T1000 (cell line): ENCODE measurements at regions not wholly inside any gene's neighbourhood (a gene's known extent, or its start where the extent isn't known, plus 50 kb on each side); places are given as distances from the start of the nearest gene placed in this dataset.
"Not testable (repeated sequence)": the region's sequence is repeated elsewhere in the genome, so short reads cannot be mapped to it uniquely, and the experiment has no call there.

Source experiments
- DNase-seq: peaks from one replicate; lab custom pipeline; 2025; ENCODE audit warnings: mixed read lengths; lab: John Stamatoyannopoulos, UW

- no peak for DNase-seq
Observed at GRCh38 chr3:118675305-118675704, 359.3 kb downstream of the IGSF11 start.

GRCh38 chr3:118678663-118679062, 356.0 kb downstream of the IGSF11 start:
- DNase-seq = not testable (repeated sequence)

- DNase-seq = no peak
Observed at GRCh38 chr3:118682921-118683320, 351.7 kb downstream of the IGSF11 start.

GRCh38 chr3:118683636-118684035, 351.0 kb downstream of the IGSF11 start:
- DNase-seq = no peak

GRCh38 chr3:118688396-118688884, 346.2 kb downstream of the IGSF11 start:
- DNase-seq = no peak

GRCh38 chr3:118692416-118692815, 342.2 kb downstream of the IGSF11 start:
- DNase-seq = no peak

GRCh38 chr3:118705487-118706219, 329.0 kb downstream of the IGSF11 start:
- DNase-seq = no peak

GRCh38 chr3:118707991-118708390, 326.7 kb downstream of the IGSF11 start:
- DNase-seq = no peak

GRCh38 chr3:118710532-118710931, 324.1 kb downstream of the IGSF11 start:
- no peak for DNase-seq

- DNase-seq = no peak
Observed at GRCh38 chr3:118713502-118714207, 321.0 kb downstream of the IGSF11 start.

- DNase-seq = no peak
Observed at GRCh38 chr3:118714800-118715199, 319.8 kb downstream of the IGSF11 start.

GRCh38 chr3:118729546-118729945, 305.1 kb downstream of the IGSF11 start:
- no peak for DNase-seq

- DNase-seq = no peak
Observed at GRCh38 chr3:118734664-118735063, 300.0 kb downstream of the IGSF11 start.

- DNase-seq = no peak
Observed at GRCh38 chr3:118736107-118736506, 298.5 kb downstream of the IGSF11 start.

GRCh38 chr3:118740722-118741290, 293.8 kb downstream of the IGSF11 start:
- no peak for DNase-seq

GRCh38 chr3:118742760-118743159, 291.9 kb downstream of the IGSF11 start:
- DNase-seq = no peak

GRCh38 chr3:118744186-118744585, 290.5 kb downstream of the IGSF11 start:
- DNase-seq = no peak

GRCh38 chr3:118754406-118755252, 280.0 kb downstream of the IGSF11 start:
- no peak for DNase-seq

GRCh38 chr3:118755253-118755801, 279.3 kb downstream of the IGSF11 start:
- DNase-seq = no peak

- DNase-seq = no peak
Observed at GRCh38 chr3:118760585-118761290, 273.9 kb downstream of the IGSF11 start.

GRCh38 chr3:118761291-118761606, 273.4 kb downstream of the IGSF11 start:
- no peak for DNase-seq
